DND-41 (cell line): ENCODE measurements at regions not wholly inside any gene's neighbourhood (a gene's known extent, or its start where the extent isn't known, plus 50 kb on each side); places are given as distances from the start of the nearest gene placed in this dataset.

Source experiments
- CTCF ChIP-seq: IDR thresholded peaks from 2 replicates; pipeline ENCODE4 v1.5.1; 2012; ENCODE audit warnings: borderline replicate concordance, low read length, moderate library complexity, mild to moderate bottlenecking; ENCODE audit not compliant: poor library complexity, severe bottlenecking; ENCODE audit errors: extremely low read depth
- EZH2 ChIP-seq: IDR thresholded peaks from 3 replicates; pipeline ENCODE4 v1.6.1; 2012; ENCODE audit warnings: borderline replicate concordance, low read depth, mild to moderate bottlenecking, moderate library complexity, low read length, inconsistent platforms; ENCODE audit not compliant: severe bottlenecking

GRCh38 chr14:40436551-40436950, 1004.3 kb upstream of the FBXO33 start:
- TF ChIP-seq CTCF (no peak), EZH2 (no peak)
